ENCODE measurements at regions not wholly inside any gene's neighbourhood (a gene's known extent, or its start where the extent isn't known, plus 50 kb on each side); places are given as distances from the start of the nearest gene placed in this dataset.

GRCh38 chr17:54793271-54793670, 107.4 kb upstream of the TOM1L1 start:
- Histone ChIP-seq H3K27me3 (ENCODE audit: insufficient read depth, insufficient read length) (no peaks in the 10 kb centered on the region), H3K4me1 (ENCODE audit: insufficient read depth, insufficient read length) (no peaks in the 10 kb centered on the region), H3K9ac (ENCODE audit: insufficient read length, low read depth) (no peak overlapping the region), H3K9me3 (ENCODE audit: insufficient read depth, low read length) (peaks cover 10% of the 10 kb centered on the region; the same call in 1 of the 2 replicates), H3K36me3 (ENCODE audit: insufficient read depth, insufficient read length, low read length) (no peaks in the 10 kb centered on the region), H3K4me3 (ENCODE audit: insufficient read length, low read depth) (no peak overlapping the region)
- TF ChIP-seq YY1 (IDR thresholded peaks at IDR 0.05; ENCODE audit: insufficient read depth, insufficient read length): no peak
- no peak for TF ChIP-seq ZNF274 (IDR thresholded peaks at IDR 0.05; ENCODE audit: low read depth, low read length)
- no peak for TF ChIP-seq SUZ12 (IDR thresholded peaks at IDR 0.05; ENCODE audit: extremely low read depth, insufficient read depth, insufficient read length)
- DNase-seq (ENCODE audit: low read depth, low spot score): no peak

- H3K27me3 ChIP-seq (ENCODE audit: insufficient read depth, insufficient read length): no peaks in the 10 kb centered on the region
- H3K9me3 ChIP-seq (ENCODE audit: insufficient read depth, low read length): peaks cover 10% of the 10 kb centered on the region; the same call in 1 of the 2 replicates
- H3K36me3 ChIP-seq (ENCODE audit: insufficient read depth, insufficient read length, low read length): no peaks in the 10 kb centered on the region
- H3K4me3 ChIP-seq (ENCODE audit: insufficient read length, low read depth): no peak overlapping the region
- no peak for DNase-seq (ENCODE audit: low read depth, low spot score)
- no peak overlapping the region for H3K9ac ChIP-seq (ENCODE audit: insufficient read length, low read depth)
- TF ChIP-seq YY1 (IDR thresholded peaks at IDR 0.05; ENCODE audit: insufficient read depth, insufficient read length): no peak
- no peak for TF ChIP-seq SUZ12 (IDR thresholded peaks at IDR 0.05; ENCODE audit: extremely low read depth, insufficient read depth, insufficient read length)
- no peak for TF ChIP-seq ZNF274 (IDR thresholded peaks at IDR 0.05; ENCODE audit: low read depth, low read length)
- no peaks in the 10 kb centered on the region for H3K4me1 ChIP-seq (ENCODE audit: insufficient read depth, insufficient read length)
Measured at GRCh38 chr17:54795046-54795445, 105.6 kb upstream of the TOM1L1 start.

DNA sequence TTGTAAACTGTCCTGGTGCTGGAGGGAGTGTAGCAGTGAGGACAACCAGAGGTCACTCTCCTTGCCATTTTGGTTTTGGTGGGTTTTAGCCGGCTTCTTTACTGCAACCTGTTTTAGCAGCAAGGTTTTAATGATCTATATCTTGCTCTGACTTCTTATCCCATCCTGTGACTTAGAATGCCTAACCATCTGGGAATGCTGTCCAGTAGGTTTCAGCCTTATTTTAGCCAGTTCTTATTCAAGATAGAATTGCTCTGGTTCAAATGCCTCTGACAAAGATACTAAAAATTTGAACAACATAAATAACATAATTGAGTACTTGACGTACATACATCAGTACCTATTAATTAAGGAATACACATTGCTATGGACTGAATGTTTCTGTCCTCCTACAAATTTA, 93.3 kb upstream of the TOM1L1 start:
- Histone ChIP-seq H3K4me3 (ENCODE audit: insufficient read length, low read depth) (no peak overlapping the region), H3K9me3 (ENCODE audit: insufficient read depth, low read length) (no peaks in the 10 kb centered on the region), H3K27me3 (ENCODE audit: insufficient read depth, insufficient read length) (no peaks in the 10 kb centered on the region), H3K36me3 (ENCODE audit: insufficient read depth, insufficient read length, low read length) (no peaks in the 10 kb centered on the region), H3K9ac (ENCODE audit: insufficient read length, low read depth) (no peak overlapping the region), H3K4me1 (ENCODE audit: insufficient read depth, insufficient read length) (no peaks in the 10 kb centered on the region)
- no peak for TF ChIP-seq YY1 (IDR thresholded peaks at IDR 0.05; ENCODE audit: insufficient read depth, insufficient read length)
- TF ChIP-seq ZNF274 (IDR thresholded peaks at IDR 0.05; ENCODE audit: low read depth, low read length): no peak
- TF ChIP-seq SUZ12 (IDR thresholded peaks at IDR 0.05; ENCODE audit: extremely low read depth, insufficient read depth, insufficient read length): no peak
- no peak for DNase-seq (ENCODE audit: low read depth, low spot score)

- Histone ChIP-seq H3K9ac (ENCODE audit: insufficient read length, low read depth) (no peak overlapping the region), H3K9me3 (ENCODE audit: insufficient read depth, low read length) (no peaks in the 10 kb centered on the region), H3K27me3 (ENCODE audit: insufficient read depth, insufficient read length) (no peaks in the 10 kb centered on the region), H3K4me3 (ENCODE audit: insufficient read length, low read depth) (no peak overlapping the region), H3K36me3 (ENCODE audit: insufficient read depth, insufficient read length, low read length) (no peaks in the 10 kb centered on the region), H3K4me1 (ENCODE audit: insufficient read depth, insufficient read length) (no peaks in the 10 kb centered on the region)
- TF ChIP-seq SUZ12 (IDR thresholded peaks at IDR 0.05; ENCODE audit: extremely low read depth, insufficient read depth, insufficient read length) (no peak), ZNF274 (IDR thresholded peaks at IDR 0.05; ENCODE audit: low read depth, low read length) (no peak), YY1 (IDR thresholded peaks at IDR 0.05; ENCODE audit: insufficient read depth, insufficient read length) (no peak)
- DNase-seq (ENCODE audit: low read depth, low spot score): no peak
Measured at GRCh38 chr17:54813896-54814295, 86.8 kb upstream of the TOM1L1 start.

DNA sequence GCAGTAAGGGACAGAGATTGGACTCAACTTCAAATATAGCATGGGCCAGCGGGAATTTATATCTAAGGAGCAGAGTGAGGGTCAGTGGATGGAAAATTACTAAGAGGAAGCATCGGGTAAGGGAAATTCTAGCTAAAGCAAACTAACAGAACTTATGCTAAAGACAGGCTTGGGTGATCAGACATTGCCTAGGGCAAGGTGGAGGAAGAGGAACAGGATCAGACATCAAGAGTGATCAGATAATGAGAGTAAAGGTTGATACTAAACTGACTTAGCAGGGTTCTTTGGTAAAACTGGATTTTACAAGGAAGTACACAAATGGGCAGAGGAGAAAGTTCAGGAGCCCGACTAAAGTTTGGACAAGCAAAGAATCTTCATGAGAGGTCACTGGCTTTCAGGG, 86.3 kb upstream of the TOM1L1 start:
- DNase-seq (ENCODE audit: low read depth, low spot score): no peak
- Histone ChIP-seq H3K4me1 (ENCODE audit: insufficient read depth, insufficient read length) (no peaks in the 10 kb centered on the region), H3K4me3 (ENCODE audit: insufficient read length, low read depth) (no peak overlapping the region), H3K27me3 (ENCODE audit: insufficient read depth, insufficient read length) (no peaks in the 10 kb centered on the region), H3K36me3 (ENCODE audit: insufficient read depth, insufficient read length, low read length) (no peaks in the 10 kb centered on the region), H3K9ac (ENCODE audit: insufficient read length, low read depth) (no peak overlapping the region), H3K9me3 (ENCODE audit: insufficient read depth, low read length) (no peaks in the 10 kb centered on the region)
- no peak for TF ChIP-seq YY1 (IDR thresholded peaks at IDR 0.05; ENCODE audit: insufficient read depth, insufficient read length)
- TF ChIP-seq SUZ12 (IDR thresholded peaks at IDR 0.05; ENCODE audit: extremely low read depth, insufficient read depth, insufficient read length): no peak
- TF ChIP-seq ZNF274 (IDR thresholded peaks at IDR 0.05; ENCODE audit: low read depth, low read length): no peak

DNA sequence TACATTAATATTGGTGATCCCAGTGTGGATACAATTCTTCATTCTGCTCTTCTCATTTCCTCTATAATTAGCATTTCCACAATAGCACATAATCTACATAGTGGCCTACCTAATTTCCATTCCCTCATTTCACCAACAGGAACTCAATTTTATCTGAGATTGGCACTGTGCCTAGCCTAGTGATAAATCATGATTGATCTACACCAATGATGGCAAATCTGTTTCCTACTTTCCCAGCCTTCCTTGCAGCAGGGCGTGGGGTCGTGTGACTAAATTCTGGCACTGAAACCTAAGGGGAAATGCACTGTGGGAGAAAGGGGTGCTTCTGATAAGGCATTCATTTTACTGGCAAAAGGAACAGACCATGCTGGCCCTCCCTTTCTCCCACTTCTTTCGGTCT, 66.6 kb upstream of the TOM1L1 start:
- Histone ChIP-seq H3K9ac (ENCODE audit: insufficient read length, low read depth) (no peak overlapping the region), H3K27me3 (ENCODE audit: insufficient read depth, insufficient read length) (no peaks in the 10 kb centered on the region), H3K9me3 (ENCODE audit: insufficient read depth, low read length) (peaks cover 14% of the 10 kb centered on the region; the same call in 1 of the 2 replicates), H3K4me3 (ENCODE audit: insufficient read length, low read depth) (no peak overlapping the region), H3K4me1 (ENCODE audit: insufficient read depth, insufficient read length) (no peaks in the 10 kb centered on the region), H3K36me3 (ENCODE audit: insufficient read depth, insufficient read length, low read length) (no peaks in the 10 kb centered on the region)
- no peak for DNase-seq (ENCODE audit: low read depth, low spot score)
- TF ChIP-seq ZNF274 (IDR thresholded peaks at IDR 0.05; ENCODE audit: low read depth, low read length) (no peak), SUZ12 (IDR thresholded peaks at IDR 0.05; ENCODE audit: extremely low read depth, insufficient read depth, insufficient read length) (no peak), YY1 (IDR thresholded peaks at IDR 0.05; ENCODE audit: insufficient read depth, insufficient read length) (no peak)

DNA sequence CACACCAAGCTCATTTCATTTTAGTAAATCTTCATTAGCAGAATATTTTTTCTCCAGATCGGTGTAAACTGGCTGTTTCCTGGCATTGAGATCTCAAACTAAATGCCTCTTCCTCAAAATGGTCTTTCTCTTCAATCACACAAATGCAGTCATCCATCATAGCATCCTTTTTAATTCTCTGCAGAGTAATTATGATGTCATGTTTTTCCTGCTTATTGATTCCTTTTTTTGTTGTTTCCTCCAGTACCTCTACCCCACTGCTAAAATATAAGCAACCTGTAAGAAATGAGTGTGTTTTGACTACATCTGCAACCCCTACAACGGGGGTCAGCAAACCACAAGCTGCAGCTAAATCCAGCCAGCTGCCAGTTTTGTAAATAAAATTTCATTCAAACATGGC, 65.6 kb upstream of the TOM1L1 start:
- no peaks in the 10 kb centered on the region for H3K27me3 ChIP-seq (ENCODE audit: insufficient read depth, insufficient read length)
- H3K9ac ChIP-seq (ENCODE audit: insufficient read length, low read depth): no peak overlapping the region
- H3K36me3 ChIP-seq (ENCODE audit: insufficient read depth, insufficient read length, low read length): no peaks in the 10 kb centered on the region
- TF ChIP-seq YY1 (IDR thresholded peaks at IDR 0.05; ENCODE audit: insufficient read depth, insufficient read length) (no peak), ZNF274 (IDR thresholded peaks at IDR 0.05; ENCODE audit: low read depth, low read length) (no peak), SUZ12 (IDR thresholded peaks at IDR 0.05; ENCODE audit: extremely low read depth, insufficient read depth, insufficient read length) (no peak)
- H3K9me3 ChIP-seq (ENCODE audit: insufficient read depth, low read length): peaks cover 14% of the 10 kb centered on the region; the same call in 1 of the 2 replicates
- no peak for DNase-seq (ENCODE audit: low read depth, low spot score)
- no peak overlapping the region for H3K4me3 ChIP-seq (ENCODE audit: insufficient read length, low read depth)
- no peaks in the 10 kb centered on the region for H3K4me1 ChIP-seq (ENCODE audit: insufficient read depth, insufficient read length)
